Psoas muscle (tissue), 7 donors: ENCODE measurements at regions not wholly inside any gene's neighbourhood (a gene's known extent, or its start where the extent isn't known, plus 50 kb on each side); places are given as distances from the start of the nearest gene placed in this dataset.

Experiments used
- ATAC-seq, 4 donors: fragments of 200-7000 bp; cut with Tn5 transposase; one replicate each; pipeline ENCODE4 v1.9.1; 2020; ENCODE audit warnings: moderate library complexity in 3 of 4, mild to moderate bottlenecking in 2 of 4
- DNase-seq, 2 donors: peaks; one replicate each; pipeline ENCODE4 v3.0.0-alpha.2; 2020
- H3K27ac ChIP-seq: fragments of 200-600 bp; one replicate; pipeline ENCODE4 v1.8.0; 2022
- H3K27me3 ChIP-seq, 3 donors: fragments of 200-600 bp in 1 of 3; one replicate each; pipeline versions ENCODE4 v1.6.1 to v1.8.0; 2013 to 2022; ENCODE audit warnings: low read length in 2 of 3, mild to moderate bottlenecking in 2 of 3, moderate library complexity in 1 of 3; ENCODE audit not compliant: insufficient read depth in 3 of 3
- H3K36me3 ChIP-seq, 2 donors: fragments of 200-600 bp in 1 of 2; one replicate each; pipeline versions ENCODE4 v1.6.1 to v1.8.0; 2013 to 2022; ENCODE audit warnings: low read depth in 1 of 2, mild to moderate bottlenecking in 1 of 2, moderate library complexity in 1 of 2; ENCODE audit not compliant: insufficient read depth in 1 of 2
- H3K4me1 ChIP-seq: fragments of 200-600 bp; one replicate; pipeline ENCODE4 v1.8.0; 2022
- H3K4me3 ChIP-seq: fragments of 200-600 bp; one replicate; pipeline ENCODE4 v1.8.0; 2022; ENCODE audit warnings: mild to moderate bottlenecking
- H3K9me3 ChIP-seq: fragments of 200-600 bp; one replicate; pipeline ENCODE4 v1.8.0; 2022
- WGBS, 3 donors: extraction: QIAGEN DNeasy Blood & Tissue Kit; methylation state at CpG; one replicate each; pipeline versions ENCODE4 v1.1.6 to v1.1.7; 2013; 5-methylcytosine and 5-hydroxymethylcytosine counted together
- intact Hi-C, 2 donors: fragments of 100-400 bp; cut with DNase I; formaldehyde crosslinking; loops; one replicate each; pipeline versions ENCODE4 v1.11.0 to v1.14.2; 2022
- TF ChIP-seq, protein P1 (sequence below): fragments of 200-600 bp; IDR thresholded peaks from one replicate; pipeline ENCODE4 v1.8.0; 2022; ENCODE audit warnings: antibody characterized with exemption
- donor health status: healthy with polysubstance abuse.
- donor health status: DM: no; HTN: no; CAD: no; lungs with moderate emphysema.
- donor health status: Bipolar disorder and iron deficiency.
- donor health status: healthy.
- donor health status: DM: yes; HTN: yes; CAD: no.
- donor health status: DM: no; HTN: no; CAD: no.
- donor health status: DM: yes; HTN: yes; CAD: no.

DNA sequence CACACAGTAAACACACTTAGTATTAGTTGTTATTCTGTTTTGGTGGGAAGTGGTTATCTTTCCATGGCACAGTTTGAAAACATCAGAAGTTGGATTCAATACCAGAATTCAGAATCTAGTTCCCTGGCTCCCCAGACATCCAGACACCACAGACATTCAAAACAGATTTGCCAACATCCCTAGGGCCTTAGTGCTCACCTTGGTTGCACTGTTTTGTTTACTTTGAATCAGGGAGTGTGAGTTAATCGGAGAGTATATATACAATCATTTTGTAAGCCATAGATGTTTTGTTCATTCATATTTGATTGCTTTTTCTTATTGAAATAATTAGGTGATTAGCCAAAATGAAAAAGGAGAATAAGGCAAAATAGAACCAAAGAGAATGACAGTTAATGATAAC, 324.7 kb upstream of the CLNK start:
- intact Hi-C loops: no loop called here
- TF ChIP-seq, protein P1, sequence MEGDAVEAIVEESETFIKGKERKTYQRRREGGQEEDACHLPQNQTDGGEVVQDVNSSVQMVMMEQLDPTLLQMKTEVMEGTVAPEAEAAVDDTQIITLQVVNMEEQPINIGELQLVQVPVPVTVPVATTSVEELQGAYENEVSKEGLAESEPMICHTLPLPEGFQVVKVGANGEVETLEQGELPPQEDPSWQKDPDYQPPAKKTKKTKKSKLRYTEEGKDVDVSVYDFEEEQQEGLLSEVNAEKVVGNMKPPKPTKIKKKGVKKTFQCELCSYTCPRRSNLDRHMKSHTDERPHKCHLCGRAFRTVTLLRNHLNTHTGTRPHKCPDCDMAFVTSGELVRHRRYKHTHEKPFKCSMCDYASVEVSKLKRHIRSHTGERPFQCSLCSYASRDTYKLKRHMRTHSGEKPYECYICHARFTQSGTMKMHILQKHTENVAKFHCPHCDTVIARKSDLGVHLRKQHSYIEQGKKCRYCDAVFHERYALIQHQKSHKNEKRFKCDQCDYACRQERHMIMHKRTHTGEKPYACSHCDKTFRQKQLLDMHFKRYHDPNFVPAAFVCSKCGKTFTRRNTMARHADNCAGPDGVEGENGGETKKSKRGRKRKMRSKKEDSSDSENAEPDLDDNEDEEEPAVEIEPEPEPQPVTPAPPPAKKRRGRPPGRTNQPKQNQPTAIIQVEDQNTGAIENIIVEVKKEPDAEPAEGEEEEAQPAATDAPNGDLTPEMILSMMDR: no peak
- no peaks in the 10 kb centered on the region for H3K4me1 ChIP-seq
- WGBS, 3 donors: 83 to 91% (median 91%) methylated on average over 1 of the region's 1 CpG
- DNase-seq (no peak), ATAC-seq (no peak)
- no peaks in the 10 kb centered on the region for H3K27me3 ChIP-seq
- H3K27ac ChIP-seq: no peak overlapping the region
- no peaks in the 10 kb centered on the region for H3K36me3 ChIP-seq
- no peaks in the 10 kb centered on the region for H3K9me3 ChIP-seq
- H3K4me3 ChIP-seq: no peak overlapping the region

DNA sequence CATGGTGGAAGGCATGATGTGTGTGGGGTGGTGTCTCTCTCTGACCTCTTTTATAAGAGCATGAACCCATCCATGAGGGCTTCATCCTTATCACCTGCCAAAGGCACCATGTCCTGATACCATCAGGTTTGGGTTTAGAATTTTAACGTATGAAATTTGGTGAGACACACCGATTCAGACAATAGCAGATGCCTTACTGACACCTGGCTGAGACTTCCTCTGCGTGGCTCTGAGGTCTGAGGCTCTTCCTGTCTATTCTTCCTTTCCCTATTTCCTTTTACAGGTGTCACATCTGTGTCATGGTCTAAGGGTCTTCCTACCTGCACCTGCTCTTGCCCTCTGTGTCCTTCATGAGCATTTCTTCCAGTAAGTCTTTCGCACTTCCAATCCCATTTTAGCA, 320.7 kb upstream of the CLNK start:
- DNase-seq: no peak
- intact Hi-C loops: no loop called here

DNA sequence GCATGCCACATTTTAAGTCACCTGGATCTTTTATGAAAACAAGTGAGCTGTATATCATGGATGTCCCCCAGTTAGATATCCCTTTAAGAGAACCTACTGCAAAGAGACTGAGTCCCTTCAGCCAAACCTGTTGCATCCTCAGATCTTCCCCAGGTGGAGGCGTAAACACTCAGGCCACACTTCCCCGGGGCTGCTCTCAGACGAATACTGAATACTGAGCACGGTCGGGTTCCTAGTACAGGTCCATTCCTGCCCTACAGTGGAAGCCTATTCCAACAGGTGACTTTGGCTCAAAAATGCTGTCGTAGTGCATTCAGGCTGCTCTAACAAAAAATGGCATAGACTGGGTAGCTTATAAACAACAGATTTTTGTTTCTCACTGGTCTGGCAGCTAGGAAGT, 320.2 kb upstream of the CLNK start:
- 86 to 88% (median 87%) methylated on average over 6 of the region's 6 CpGs for WGBS, 3 donors
- no peaks in the 10 kb centered on the region for H3K27me3 ChIP-seq
- intact Hi-C loops: no loop called here

More for the DNA sequence above, 320.7 kb upstream of the CLNK start:
- no peaks in the 10 kb centered on the region for H3K27me3 ChIP-seq
- TF ChIP-seq, protein P1: no peak
- no peak overlapping the region for H3K4me3 ChIP-seq
- WGBS, 3 donors: 78 to 83% (median 78%) methylated on average over 4 of the region's 4 CpGs
- H3K4me1 ChIP-seq: no peaks in the 10 kb centered on the region
- no peak for ATAC-seq
- H3K9me3 ChIP-seq: no peaks in the 10 kb centered on the region
- H3K27ac ChIP-seq: no peak overlapping the region
- no peaks in the 10 kb centered on the region for H3K36me3 ChIP-seq

DNA sequence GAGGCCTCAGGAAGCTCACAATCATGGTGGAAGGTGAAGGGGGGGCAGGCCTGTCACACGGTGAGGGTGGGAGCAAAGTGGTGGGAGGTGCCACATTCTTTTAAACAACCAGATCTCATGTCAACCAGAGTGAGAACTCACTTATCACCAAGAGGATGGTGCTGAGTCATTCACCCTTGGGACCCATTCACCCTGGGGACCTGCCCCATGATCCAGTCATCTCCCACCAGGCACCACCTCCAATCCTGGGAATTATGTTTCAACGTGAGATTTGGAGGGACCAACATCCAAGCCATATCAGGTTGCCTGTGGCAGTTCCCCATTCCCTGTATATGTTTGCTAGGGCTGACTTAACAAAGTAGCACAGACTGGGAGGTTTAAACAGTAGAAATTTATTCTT, 318.4 kb upstream of the CLNK start:
- no peaks in the 10 kb centered on the region for H3K27me3 ChIP-seq
- H3K9me3 ChIP-seq: no peaks in the 10 kb centered on the region
- H3K4me3 ChIP-seq: no peak overlapping the region
- intact Hi-C loops: no loop called here
- H3K4me1 ChIP-seq: no peaks in the 10 kb centered on the region
- H3K36me3 ChIP-seq: no peaks in the 10 kb centered on the region
- H3K27ac ChIP-seq: no peak overlapping the region
- TF ChIP-seq, protein P1: no peak
- ATAC-seq (no peak), DNase-seq (no peak)
- 68 to 78% (median 72%) methylated on average over 2 of the region's 2 CpGs for WGBS, 3 donors

More for the DNA sequence above, 320.2 kb upstream of the CLNK start:
- Histone ChIP-seq H3K4me3 (no peak overlapping the region), H3K4me1 (no peaks in the 10 kb centered on the region), H3K27ac (no peak overlapping the region), H3K36me3 (no peaks in the 10 kb centered on the region), H3K9me3 (no peaks in the 10 kb centered on the region)
- TF ChIP-seq, protein P1: no peak
- DNase-seq (no peak), ATAC-seq (no peak)

DNA sequence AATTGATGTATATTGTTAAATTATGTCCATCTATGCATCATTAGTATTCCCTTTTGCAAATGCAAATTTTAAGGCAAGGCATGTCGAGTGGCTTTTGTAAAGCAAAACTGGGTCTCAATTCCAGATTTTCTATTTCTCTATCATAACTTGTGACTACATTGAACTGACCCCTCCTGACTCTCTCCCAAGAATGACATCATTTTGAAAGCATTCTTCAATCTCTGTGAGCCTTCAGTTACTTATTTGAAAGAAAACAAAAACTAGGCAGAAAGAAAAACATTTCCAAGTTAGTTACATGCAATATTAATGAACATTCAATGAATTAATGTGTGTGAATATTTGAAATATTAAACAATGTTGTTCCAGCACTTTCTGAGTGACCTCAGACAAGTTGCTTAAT, 314.3 kb upstream of the CLNK start:
- Histone ChIP-seq H3K4me3 (no peak overlapping the region), H3K4me1 (no peaks in the 10 kb centered on the region), H3K27me3 (no peaks in the 10 kb centered on the region), H3K9me3 (no peaks in the 10 kb centered on the region), H3K27ac (no peak overlapping the region), H3K36me3 (no peaks in the 10 kb centered on the region)
- intact Hi-C loops: no loop called here
- ATAC-seq (no peak), DNase-seq (no peak)
- 47 to 73% (median 50%) methylated on average over 1 of the region's 1 CpG for WGBS, 3 donors
- TF ChIP-seq, protein P1: no peak
